ENCODE measurements at regions not wholly inside any gene's neighbourhood (a gene's known extent, or its start where the extent isn't known, plus 50 kb on each side); places are given as distances from the start of the nearest gene placed in this dataset.
A peak's percentile ranks its signal among the peaks of the same experiment; 100 is the strongest.

DNA sequence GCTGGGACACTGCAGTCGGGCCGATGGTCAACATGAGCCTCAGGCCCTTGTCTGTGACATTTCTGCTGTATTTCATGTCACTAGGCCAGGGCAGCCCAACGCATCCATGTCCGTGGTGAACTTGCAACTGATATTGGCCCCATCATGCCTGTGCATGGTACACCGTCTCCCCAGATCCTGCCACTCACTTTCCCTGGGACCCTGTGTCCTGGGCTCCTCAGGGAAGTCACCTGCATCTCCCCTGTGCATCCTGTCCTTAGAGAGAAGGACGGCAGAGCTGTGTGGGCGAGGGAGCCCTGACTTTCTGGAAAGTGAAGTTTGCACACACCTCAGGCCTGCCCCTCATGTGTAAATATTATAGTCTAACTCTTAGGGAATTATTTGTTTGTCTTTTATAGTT lies 123.3 kb downstream of the ACKR3 start:
- DNase-seq: no peak

DNA sequence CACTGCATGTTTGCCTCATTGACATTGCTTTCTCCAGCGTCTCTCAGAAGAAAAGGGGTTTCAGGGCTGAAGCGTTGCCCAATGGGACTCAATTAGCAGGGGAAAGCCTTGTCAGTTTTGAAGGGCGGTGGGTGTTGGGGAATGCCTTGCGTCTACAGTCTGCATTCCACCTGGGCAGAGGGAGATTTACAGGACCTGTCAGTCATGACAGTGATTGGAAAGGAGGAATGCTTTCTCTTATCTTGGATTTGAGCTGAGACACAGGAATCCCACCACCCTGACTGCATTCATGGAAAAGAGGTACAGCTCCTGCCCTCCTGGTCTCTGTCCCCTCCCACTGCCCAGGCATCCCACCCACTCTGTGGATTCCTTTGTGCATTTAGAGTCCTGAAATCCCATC lies 123.9 kb downstream of the ACKR3 start:
- no peak for DNase-seq

- DNase-seq: no peak
Measured at GRCh38 chr2:236694146-236694888, 124.7 kb downstream of the ACKR3 start.

GRCh38 chr2:236696834-236697233 lies 127.2 kb downstream of the ACKR3 start:
- no peak for DNase-seq

- no peak for DNase-seq
Measured at GRCh38 chr2:236698016-236698627, 128.5 kb downstream of the ACKR3 start.

DNA sequence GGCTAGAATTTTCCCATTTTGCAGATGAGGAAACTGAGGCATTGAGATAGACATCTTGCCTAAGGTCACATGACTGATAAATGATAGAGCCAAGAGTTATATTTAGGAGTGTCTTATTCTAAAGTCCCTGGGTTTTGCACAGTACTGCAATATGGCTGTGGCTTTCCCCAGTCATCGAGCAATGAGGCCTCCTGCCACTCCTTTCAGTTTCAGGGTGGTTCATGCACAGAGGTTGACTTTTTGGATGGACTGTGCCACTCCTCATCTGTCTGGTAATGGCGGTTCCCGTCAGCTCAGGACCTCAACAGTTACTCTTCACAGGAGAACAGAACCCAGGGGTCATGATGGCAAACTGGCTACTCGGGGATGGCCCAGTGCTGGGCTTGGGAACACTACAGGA lies 131.1 kb downstream of the ACKR3 start:
- no peak for DNase-seq

GRCh38 chr2:236702657-236703372 lies 133.2 kb downstream of the ACKR3 start:
- DNase-seq: no peak

DNA sequence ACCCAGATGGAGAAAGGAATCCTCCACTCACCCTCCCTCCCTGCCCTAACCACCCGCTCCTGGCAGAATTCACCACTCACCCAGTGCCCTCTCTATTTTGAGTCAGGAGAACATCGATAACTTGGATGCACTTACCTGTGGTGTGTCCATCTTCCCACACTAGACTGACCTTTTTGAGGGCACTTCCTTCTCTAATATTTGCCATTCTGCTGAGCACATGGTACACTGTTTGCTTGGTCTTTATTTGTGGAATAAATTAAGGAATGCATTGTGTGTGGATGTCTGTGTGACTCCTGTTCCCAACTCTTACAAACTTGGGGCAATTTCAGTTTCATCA lies 133.7 kb downstream of the ACKR3 start:
- no peak for DNase-seq

GRCh38 chr2:236703906-236704305 lies 134.3 kb downstream of the ACKR3 start:
- DNase-seq: no peak

- no peak for DNase-seq
Measured at GRCh38 chr2:236704887-236705286, 135.3 kb downstream of the ACKR3 start.

DNA sequence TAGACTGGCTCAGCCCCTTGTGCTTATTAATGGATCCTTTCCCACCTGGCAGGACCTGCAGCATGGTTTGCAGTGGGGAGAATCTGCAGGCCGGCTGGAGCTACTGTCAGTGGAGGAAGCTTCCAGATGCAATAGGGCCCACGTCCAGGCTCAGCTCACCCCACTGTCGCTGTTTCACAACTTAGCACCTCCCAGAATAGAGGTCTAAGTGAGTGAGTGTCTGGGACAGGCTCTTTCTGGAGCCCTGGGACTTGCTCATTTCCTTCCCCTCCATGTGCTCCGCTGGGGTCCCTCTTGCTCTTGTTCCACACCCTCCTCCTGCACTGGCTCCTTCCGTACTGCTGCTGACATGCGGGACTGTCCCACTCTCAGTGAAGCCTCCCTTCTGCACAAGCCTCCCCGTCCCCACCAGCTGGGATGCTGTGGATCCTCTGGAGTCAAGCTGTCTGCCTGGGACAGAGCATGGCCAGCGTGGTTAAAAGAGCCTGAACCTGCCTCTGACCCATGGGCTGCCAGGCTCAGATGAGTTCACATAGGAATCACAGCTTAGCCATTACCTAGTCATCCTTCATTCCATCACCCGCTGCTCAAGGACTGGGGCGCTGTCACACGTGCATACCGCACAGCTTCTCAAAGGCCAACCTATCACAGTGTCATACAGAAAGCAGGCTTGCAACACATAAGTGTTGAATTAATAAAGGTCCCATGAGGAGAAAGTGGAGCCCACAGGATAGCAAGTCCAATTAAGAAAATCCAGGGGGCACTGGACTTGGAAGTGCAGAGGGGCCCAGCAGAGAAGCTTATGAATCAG lies 135.9 kb downstream of the ACKR3 start:
- peak; percentile 59 to 60 (median 60) for DNase-seq

DNA sequence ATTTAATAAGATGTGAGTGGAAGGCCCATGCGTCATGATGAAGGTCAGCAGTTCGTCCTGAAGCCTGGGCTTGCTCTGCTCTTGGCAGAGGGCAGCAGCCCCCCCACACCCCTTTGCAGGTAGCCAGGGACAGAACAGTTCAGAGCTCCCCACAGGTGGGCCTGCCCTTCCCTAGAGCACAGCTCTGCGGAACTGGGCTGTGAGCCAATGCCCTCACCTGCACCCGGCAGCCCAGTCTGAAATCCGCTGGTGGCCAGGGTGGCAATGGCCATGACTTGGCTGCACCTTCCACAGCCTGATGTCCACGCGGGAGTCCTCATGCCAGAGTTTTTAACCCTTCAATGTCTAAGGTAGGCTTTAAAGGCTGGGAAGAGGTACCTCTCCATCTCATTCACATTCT lies 136.7 kb downstream of the ACKR3 start:
- DNase-seq: no peak

DNA sequence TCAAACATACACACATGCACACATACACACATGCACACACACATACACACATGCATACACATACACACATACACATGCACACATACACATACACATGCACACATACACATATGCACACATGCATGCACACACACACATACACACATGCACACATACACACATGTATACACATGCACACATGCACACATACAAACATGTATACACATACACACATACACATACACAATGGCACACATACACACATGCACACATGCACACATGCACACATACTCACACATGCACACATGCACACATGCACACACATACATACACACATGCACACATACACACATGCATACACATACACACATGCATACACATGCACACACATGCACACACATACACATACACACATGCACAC lies 137.2 kb downstream of the ACKR3 start:
- DNase-seq: no peak

DNA sequence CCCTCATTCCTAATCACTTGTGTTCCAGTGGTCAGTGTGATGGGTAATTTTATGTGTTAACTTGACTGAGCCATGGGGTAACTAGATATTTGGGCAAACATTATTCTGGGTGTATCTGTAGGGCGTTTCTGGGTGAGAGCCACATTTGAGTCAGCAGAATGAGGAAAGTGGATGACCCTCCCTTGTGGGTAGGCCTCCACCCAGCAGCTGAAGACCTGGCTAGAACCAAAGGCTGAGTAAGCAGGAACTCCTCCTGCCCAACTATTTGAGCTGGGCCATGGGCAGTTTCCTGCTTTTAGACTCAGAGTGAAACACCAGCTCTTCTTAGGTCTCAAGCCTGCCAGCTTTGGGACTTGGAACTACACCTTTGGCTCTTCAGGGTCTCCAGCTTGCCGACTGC lies 141.8 kb downstream of the ACKR3 start:
- DNase-seq: peak; percentile 58 to 65 (median 64)

GRCh38 chr2:236712304-236712703 lies 142.7 kb downstream of the ACKR3 start:
- peak; percentile 44 to 71 (median 68) for DNase-seq

DNA sequence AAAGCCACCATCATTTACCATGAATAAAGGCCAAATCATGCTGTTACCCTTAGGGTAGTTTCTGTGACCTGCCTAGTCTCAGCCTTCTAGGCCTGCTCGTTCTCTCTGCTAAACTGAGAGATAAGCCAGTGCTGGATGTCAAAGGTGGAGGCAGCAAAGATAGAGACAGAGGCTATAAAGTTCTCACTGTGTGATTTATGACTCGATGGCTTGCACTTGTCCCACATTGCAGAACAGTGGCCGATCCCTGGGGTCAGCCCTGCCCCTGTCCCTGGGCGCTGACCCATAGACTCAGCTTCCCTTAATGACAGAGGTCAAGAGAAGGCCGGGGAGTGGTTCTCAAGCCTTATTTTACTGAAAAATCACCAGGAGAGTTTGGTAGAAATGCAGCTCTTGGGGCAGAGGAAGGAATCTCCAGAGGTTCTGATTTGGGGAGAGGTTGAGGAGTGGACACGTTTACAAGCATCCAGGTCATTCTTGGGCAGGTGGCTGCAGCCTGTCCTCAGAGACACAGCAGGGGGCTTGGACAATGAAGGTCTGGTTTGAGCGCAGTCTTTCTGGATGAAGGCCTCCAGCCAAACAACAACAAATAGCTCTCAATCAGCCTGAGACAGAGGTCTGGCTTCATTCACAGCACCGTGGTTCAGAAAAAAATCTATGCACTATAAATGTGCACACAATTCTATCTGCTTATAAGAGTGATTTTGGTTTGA lies 143.5 kb downstream of the ACKR3 start:
- DNase-seq: no peak

DNA sequence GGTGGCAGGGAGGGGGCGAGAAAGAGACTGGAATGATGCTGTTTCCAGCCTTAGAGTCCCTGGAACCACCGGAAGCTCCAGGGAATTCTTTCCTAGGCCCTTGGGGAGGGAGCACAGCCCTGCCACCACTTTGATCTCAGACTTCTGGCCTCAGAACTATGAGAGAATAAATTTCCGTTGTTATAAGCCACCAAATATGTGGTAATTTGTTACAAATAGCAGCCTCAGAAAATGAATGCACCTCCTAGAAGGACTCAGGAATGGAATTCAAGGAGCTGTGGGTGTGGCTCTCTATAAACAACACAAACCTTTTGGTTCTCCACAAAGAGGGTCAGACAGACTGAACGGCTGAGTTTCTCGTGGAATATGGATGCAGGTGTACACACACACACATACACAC lies 144.5 kb downstream of the ACKR3 start:
- no peak for DNase-seq

- peak; percentile 59 to 62 (median 60) for DNase-seq
Measured at GRCh38 chr2:236715077-236715476, 145.5 kb downstream of the ACKR3 start.

- no peak for DNase-seq
Measured at GRCh38 chr2:236715491-236715961, 145.9 kb downstream of the ACKR3 start.

DNA sequence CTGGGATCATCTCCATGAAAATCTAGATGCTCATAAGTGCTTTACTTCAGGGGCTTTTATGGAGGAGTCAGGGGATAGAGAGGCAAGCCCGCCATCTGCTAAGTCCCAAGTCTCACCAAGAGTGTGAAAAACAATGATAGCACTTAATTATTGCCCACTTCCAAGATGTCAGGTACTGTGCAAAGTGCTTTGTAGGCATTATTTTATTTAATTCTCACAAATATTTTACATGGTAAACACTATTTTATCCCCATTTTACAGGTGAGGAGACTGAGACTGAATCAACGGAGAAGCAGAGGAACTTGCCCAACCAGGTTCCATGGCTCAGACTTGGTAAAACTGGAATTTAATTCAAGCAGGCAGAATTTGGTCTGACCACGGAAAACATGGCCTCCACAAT lies 147.5 kb downstream of the ACKR3 start:
- no peak for DNase-seq

DNA sequence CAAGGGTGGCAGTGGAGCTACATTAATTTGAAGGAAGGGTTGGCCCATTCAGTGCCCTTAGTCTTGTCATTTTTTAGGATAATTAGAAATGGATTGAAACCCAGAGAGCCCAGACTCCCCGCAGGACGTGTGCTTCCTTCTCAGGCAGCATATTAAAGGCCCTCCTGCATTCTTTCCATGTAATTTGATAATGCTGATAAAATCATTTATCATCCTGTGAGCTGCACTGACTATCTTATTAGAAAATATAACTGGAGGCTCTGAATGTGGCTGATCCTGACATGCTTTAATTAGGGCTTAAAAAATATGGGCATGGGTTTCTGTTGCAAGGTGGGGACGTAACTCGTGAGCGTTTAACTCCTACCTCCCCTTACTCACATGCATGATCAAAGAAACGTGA lies 148.1 kb downstream of the ACKR3 start:
- DNase-seq: no peak

DNA sequence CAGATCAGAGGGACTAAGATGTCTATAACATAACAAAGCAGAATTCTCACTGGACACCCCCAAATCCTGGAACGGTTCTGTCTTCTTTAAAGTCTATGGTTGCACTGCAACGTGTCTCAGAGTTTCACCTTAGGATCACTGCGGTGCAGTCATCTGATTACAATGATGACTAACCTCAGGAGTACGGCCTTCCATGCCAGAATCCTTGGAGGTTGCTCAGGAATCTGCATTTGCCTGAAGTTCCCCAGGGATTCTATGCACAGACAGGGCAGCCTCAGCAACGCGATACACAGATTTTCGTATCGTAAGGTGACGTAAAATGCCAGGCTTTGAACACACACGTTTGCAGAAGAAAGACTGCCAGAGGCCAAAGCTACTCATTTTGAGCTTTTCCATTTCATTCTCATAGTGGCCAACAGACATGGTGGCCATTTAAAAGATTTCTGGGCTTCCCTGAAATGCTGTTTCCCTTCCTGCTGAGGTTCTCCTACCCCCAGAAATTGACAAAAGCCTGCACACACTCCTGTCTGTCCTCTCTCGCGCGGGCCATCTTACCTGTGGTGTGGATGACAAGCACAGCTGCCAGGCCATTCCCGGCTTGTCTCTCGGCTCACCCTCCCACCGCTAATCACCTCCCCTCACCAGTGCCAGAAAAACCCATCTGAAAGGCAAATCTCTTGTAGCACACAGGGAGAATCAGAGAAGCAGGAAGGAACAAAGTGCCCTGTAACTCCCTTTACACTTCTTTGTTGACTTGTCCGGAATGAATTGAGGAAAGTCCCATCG lies 148.8 kb downstream of the ACKR3 start:
- DNase-seq: no peak

Data from suppressor macrophage treated with lipopolysaccharide for 1 hour (primary cell).